ENCODE measurements at regions not wholly inside any gene's neighbourhood (a gene's known extent, or its start where the extent isn't known, plus 50 kb on each side); places are given as distances from the start of the nearest gene placed in this dataset.
A peak's percentile ranks its signal among the peaks of the same experiment; 100 is the strongest.
"Not testable (repeated sequence)": the region's sequence is repeated elsewhere in the genome, so short reads cannot be mapped to it uniquely, and the experiment has no call there.

DNA sequence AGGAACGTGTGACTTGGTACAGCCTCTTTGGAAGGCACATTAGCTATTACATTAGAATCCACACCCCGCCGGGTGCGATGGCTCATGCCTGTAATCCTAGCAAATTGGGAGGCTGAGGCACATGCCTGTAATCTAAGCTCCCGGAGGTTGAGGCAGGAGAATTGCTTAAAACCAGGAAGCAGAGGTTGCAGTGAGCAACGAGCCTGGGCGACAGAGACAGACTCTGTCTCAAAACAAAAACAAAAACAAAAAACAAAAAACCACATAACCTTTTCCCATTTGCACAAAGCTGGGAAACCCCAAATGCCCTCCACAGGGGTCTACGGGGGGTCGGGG lies 82.7 kb upstream of the METTL9 start:
- not testable (repeated sequence) for DNase-seq

DNA sequence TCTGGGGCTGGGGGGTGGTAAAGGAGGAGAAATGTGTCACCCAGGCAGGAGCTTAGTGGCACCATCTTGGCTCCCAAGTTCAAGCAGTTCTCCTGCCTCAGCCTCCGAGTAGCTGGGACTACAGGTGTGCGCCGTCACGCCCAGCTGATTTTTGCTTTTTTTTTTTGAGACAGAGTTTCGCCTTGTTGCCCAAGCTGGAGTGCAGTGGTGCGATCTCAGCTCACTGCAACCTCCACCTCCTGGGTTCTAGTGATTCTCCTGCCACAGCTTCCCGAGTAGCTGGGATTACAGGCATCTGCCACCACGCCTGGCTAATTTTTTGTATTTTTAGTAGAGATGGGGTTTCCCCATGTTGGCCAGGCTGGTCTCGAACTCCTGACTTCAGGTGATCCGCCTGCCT lies 82.1 kb upstream of the METTL9 start:
- DNase-seq, result not testable (repeated sequence)

- DNase-seq, result not testable (repeated sequence)
Observed at GRCh38 chr16:21519361-21520133, 79.8 kb upstream of the METTL9 start.

- DNase-seq, result peak; percentile 96
Observed at GRCh38 chr16:21520134-21521047, 79.0 kb upstream of the METTL9 start.

DNA sequence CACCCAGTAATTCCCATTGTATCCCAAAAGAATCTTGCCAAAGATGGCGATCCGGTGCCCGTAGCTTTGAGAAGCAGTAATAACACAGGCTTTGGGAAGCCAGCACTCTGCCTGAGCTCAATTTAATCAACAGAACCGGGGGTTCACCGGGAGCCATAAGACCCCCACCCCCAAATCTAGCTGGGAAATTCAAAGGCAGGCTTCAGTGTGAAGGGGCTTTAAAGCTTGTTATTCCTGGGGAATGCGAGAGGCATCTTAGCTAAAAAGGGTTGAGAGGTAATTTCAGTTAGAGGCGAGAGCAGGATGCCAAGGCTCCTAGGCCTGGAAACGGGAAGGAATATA lies 78.4 kb upstream of the METTL9 start:
- not testable (repeated sequence) for DNase-seq

GRCh38 chr16:21521390-21522143 lies 77.8 kb upstream of the METTL9 start:
- not testable (repeated sequence) for DNase-seq

DNA sequence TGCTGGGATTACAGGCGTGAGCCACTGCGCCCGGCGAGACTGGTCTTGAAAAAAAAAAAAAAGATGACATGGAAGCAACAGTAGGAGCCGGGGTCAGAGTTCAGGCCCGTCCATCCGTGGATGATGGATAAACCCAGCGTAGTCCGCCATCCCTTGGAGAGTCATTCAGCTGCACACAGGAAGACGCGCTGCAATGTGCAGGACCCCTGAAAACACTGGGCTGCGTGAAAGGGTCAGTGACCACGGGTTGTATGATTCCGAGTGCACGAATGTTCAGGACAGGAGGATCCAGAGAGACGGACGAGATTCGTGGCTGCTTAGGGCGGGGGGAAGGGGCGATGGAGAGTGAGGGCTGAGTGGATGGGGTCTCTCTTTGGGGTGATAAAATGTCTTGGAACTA lies 76.5 kb upstream of the METTL9 start:
- DNase-seq, result not testable (repeated sequence)

DNA sequence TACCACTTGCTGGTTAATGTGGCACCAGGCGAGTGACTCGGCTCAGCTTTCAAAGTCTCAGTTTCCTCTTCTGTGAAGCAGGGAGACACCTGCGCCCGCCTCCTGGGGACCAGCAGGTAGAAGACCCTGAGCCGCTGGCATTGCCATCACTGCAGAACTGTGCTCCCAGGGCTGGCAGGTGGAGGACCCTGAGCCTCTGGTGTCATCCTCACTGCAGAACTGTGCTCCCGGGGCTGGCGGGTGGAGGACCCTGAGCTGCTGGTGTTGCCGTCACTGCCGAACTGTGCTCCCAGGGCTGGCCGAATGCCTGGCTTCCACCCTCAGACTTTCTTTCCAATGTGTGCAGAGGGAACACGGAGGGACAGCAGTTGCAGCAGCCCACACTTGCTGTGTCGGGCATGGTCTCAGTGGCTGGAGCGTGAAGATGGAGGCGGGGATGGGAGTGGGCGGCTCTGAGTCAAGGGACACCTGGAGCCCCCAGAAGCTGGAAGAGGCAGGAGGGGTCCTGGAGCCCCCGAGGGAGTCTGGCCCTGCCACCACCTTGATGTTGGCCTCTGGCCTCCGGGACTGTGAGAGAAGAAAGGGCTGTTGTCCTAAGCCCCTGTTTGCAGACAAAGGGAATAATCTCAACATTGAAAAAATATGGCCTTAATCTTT lies 75.8 kb upstream of the METTL9 start:
- no peak for DNase-seq

DNA sequence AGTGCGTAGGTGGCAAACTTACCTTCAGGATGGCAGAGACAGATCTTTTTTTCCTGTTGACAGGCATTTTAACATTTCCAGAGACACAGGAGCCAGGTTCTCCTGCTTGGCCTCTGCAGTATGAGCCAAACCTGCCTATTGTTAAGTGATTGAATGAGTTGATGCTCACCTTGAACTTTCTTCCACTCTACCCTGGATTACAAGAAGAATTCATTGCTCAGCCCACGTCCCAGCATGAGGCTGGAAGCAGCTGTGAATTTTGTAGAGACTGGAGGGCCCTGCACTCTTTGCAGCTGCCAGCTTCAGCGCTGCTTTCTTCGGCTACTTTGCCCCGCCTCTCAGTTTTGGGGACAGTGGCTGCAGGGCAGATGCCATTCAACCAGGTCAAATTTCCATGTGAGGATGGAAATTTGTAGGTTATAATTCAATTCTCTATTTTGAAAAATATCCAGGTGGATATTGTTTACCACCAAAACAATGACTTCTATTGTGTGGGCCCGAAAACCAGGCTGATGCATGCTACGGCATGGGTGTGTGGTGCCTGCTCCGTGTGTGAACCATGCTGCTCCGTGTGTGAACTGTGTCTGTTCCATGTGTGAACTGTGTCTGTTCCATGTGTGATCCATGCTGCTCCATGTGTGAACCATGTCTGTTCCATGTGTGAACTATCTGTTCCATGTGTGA lies 75.2 kb upstream of the METTL9 start:
- DNase-seq, result no peak

- not testable (repeated sequence) for DNase-seq
Observed at GRCh38 chr16:21524752-21525028, 74.7 kb upstream of the METTL9 start.

GRCh38 chr16:21525029-21525895 lies 74.1 kb upstream of the METTL9 start:
- not testable (repeated sequence) for DNase-seq

- not testable (repeated sequence) for DNase-seq
Observed at GRCh38 chr16:21525956-21526922, 73.1 kb upstream of the METTL9 start.

DNA sequence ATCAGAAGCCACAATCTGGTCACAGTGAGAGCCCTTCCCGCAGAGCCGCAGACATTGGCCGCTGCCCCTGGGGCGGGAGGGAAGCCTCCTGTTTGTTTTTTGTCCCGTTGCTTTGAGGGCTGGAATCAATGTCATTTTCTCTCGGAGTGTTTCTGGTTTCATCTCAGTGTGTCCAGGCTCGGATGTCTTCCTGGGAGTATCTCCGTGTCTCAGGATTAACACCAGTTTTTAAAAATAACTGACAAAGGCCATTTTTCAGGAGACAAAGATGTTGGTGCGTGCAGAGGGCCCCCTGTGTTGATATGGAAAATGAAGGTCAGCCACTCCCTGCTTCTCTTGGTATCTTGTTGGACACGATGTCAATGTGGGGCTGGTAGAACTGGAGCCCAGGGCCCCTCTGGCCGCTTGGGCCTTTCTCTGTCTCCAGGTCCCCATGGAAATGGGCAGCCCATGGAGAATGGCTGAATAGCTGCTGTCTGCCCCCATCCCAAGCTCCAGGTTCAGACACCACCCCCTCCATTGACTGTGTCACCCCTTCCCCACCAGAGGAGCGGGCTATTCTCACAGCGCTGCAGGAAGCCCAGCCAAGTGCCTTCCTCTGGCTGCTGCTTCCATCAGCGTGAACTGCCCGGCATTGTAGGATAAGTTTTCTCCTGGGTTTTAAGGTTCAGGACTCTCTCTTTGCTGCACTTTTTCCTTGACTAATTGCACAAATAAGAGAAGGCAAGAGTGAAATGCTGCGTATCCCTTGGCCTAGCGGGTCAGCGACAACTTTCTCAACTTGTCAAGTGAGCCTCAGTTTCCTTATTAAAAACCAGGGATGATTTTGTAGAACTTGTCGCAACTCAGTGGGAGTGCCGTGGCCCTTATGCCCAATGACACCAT lies 72.2 kb upstream of the METTL9 start:
- no peak for DNase-seq

DNA sequence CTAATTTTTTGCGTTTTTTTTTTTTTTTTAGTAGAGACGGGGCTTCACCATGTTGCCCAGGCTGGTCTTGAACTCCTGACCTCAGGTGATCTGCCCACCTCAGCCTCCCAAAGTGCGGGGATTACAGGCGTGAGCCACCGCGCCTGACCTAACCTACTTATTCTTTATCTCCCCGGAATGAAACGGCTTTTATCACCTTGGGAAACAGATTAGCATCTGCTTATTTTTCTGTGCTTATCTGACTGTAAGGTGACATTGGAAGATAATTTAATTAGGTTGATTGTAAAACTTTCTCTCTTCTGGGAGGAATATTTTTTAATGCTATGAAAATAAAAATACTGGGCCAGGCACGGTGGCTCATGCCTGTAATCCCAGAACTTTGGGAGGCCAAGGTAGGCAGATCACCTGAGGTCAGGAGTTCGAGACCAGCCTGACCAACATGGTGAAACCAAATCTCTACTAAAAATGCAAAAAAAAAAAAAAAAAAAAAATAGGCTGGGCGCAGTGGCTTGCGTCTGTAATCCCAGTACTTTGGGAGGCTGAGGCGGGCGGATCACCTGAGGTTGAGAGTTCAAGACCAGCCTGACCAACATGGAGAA lies 70.2 kb upstream of the METTL9 start:
- DNase-seq, result not testable (repeated sequence)

GRCh38 chr16:21530729-21531383 lies 68.5 kb upstream of the METTL9 start:
- DNase-seq, result not testable (repeated sequence)

DNA sequence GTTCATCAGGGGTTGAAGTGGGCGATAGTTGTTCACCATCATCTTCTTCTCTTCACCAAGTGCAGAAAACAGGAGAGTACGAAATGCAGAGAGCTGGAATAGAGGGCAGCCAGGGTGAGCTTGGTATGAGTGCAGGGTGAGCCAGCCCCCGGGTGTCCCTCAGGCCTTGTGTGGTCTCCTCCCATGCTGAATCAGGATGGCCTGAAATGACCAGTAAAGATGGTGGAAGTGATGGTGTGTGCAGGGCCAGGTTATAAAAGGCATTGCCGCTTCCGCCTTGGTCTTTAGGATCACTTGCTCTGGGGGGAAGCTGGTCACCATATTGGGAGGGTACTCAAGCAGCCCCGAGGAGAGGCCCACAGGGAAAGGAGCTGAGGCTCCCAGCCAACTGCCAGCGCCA lies 66.4 kb upstream of the METTL9 start:
- DNase-seq, result not testable (repeated sequence)

- not testable (repeated sequence) for DNase-seq
Observed at GRCh38 chr16:21533474-21533873, 65.9 kb upstream of the METTL9 start.

DNA sequence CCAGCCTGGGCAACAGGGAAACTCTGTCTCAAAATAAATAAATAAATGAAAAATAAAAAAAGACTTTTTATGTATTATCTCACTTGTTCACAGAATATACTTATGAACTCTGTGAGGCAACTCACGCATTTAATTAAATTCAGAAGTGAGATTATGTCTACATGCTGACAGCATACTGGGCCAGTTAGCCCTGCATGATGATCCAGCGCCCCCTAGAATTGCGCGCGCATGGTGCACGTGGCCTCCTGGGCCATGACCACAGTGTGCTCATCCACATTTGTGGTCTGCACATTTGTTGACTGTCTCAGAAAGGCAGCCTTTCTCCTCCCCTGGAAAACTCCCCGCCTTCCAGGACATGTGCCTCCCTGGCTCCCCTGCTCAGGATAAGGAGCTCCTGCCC lies 64.8 kb upstream of the METTL9 start:
- DNase-seq, result not testable (repeated sequence)
